Small intestine (tissue), 7 donors: ENCODE measurements at regions not wholly inside any gene's neighbourhood (a gene's known extent, or its start where the extent isn't known, plus 50 kb on each side); places are given as distances from the start of the nearest gene placed in this dataset.

Experiments
- DNase-seq, 2 donors: peaks; one replicate each; pipeline versions ENCODE4 v3.0.0 to v3.0.0-alpha.2; 2013
- FAIRE-seq: peaks from 2 replicates; lab custom pipeline; 2012; peaks lifted over from hg19 to GRCh38; lab: Jason Lieb, UNC
- H3K27ac ChIP-seq, 3 donors: one replicate each; pipeline ENCODE4 v1.5.1; 2013; ENCODE audit warnings: low read length in 2 of 3, mild to moderate bottlenecking in 2 of 3, control low read depth in 1 of 3, inconsistent platforms in 1 of 3, low read depth in 1 of 3, moderate library complexity in 1 of 3
- H3K27me3 ChIP-seq, 3 donors: one replicate each; pipeline ENCODE4 v1.6.1; 2013; ENCODE audit warnings: low read length in 3 of 3, inconsistent platforms in 1 of 3; ENCODE audit not compliant: control insufficient read depth in 3 of 3, insufficient read depth in 3 of 3
- H3K36me3 ChIP-seq, 3 donors: one replicate each; pipeline ENCODE4 v1.6.1; 2013; ENCODE audit warnings: low read length in 3 of 3, inconsistent platforms in 1 of 3, low read depth in 1 of 3, mild to moderate bottlenecking in 1 of 3, moderate library complexity in 1 of 3; ENCODE audit not compliant: control insufficient read depth in 3 of 3, insufficient read depth in 2 of 3
- H3K4me1 ChIP-seq, 3 donors: one replicate each; pipeline ENCODE4 v1.6.1; 2013; ENCODE audit warnings: low read length in 2 of 3, inconsistent platforms in 1 of 3, low read depth in 1 of 3, mild to moderate bottlenecking in 1 of 3, moderate library complexity in 1 of 3; ENCODE audit not compliant: control insufficient read depth in 3 of 3, insufficient read depth in 2 of 3
- H3K4me3 ChIP-seq, 3 donors: one replicate each; pipeline ENCODE4 v1.5.1; 2013; ENCODE audit warnings: low read length in 3 of 3, control low read depth in 1 of 3, inconsistent platforms in 1 of 3, low read depth in 1 of 3, mild to moderate bottlenecking in 1 of 3, moderate library complexity in 1 of 3
- H3K9me3 ChIP-seq, 2 donors: one replicate each; pipeline ENCODE4 v1.6.1; 2013; ENCODE audit warnings: low read depth in 1 of 2, low read length in 1 of 2; ENCODE audit not compliant: control insufficient read depth in 2 of 2, insufficient read depth in 1 of 2
- WGBS, 3 donors: extraction: QIAGEN DNeasy Blood & Tissue Kit; methylation state at CpG; one replicate each; pipeline ENCODE4 v1.1.7; 2013; 5-methylcytosine and 5-hydroxymethylcytosine counted together
- donor health status: healthy with polysubstance abuse.
- donor health status: control.
- donor health status: control.
- donor health status: Bipolar disorder and iron deficiency.
- donor health status: healthy.

GRCh38 chr9:7405924-7406604 is 393.5 kb downstream of the DMAC1 start:
- no peaks in the 10 kb centered on the region for H3K36me3 ChIP-seq
- FAIRE-seq (no peak), DNase-seq (no peak)
- H3K4me3 ChIP-seq, result no peak overlapping the region
- H3K4me1 ChIP-seq, result no peaks in the 10 kb centered on the region
- H3K27ac ChIP-seq, result no peak overlapping the region
- no peaks in the 10 kb centered on the region for H3K27me3 ChIP-seq
- 83 to 88% (median 84%) methylated on average over 4 of the region's 4 CpGs for WGBS, 3 donors
- H3K9me3 ChIP-seq, result no peaks in the 10 kb centered on the region

- WGBS, 3 donors, result 65 to 75% (median 72%) methylated on average over 7 of the region's 7 CpGs
Measured at GRCh38 chr9:7403839-7404487, 395.6 kb downstream of the DMAC1 start.

GRCh38 chr9:7403028-7403389 is 396.6 kb downstream of the DMAC1 start:
- FAIRE-seq (no peak), DNase-seq (no peak)
- Histone ChIP-seq H3K4me1 (no peaks in the 10 kb centered on the region), H3K36me3 (no peaks in the 10 kb centered on the region), H3K4me3 (no peak overlapping the region), H3K9me3 (no peaks in the 10 kb centered on the region), H3K27ac (no peak overlapping the region), H3K27me3 (no peaks in the 10 kb centered on the region)

More at GRCh38 chr9:7403839-7404487, 395.6 kb downstream of the DMAC1 start:
- no peak for DNase-seq
- FAIRE-seq, result no peak
- no peaks in the 10 kb centered on the region for H3K9me3 ChIP-seq
- H3K36me3 ChIP-seq, result no peaks in the 10 kb centered on the region
- H3K27ac ChIP-seq, result no peak overlapping the region
- H3K27me3 ChIP-seq, result no peaks in the 10 kb centered on the region
- no peaks in the 10 kb centered on the region for H3K4me1 ChIP-seq
- H3K4me3 ChIP-seq, result no peak overlapping the region

- Histone ChIP-seq H3K27me3 (no peaks in the 10 kb centered on the region), H3K9me3 (no peaks in the 10 kb centered on the region), H3K27ac (no peak overlapping the region), H3K4me3 (no peak overlapping the region), H3K36me3 (no peaks in the 10 kb centered on the region), H3K4me1 (no peaks in the 10 kb centered on the region)
- FAIRE-seq, result no peak
- 25 to 49% (median 27%) methylated on average over 2 of the region's 2 CpGs for WGBS, 3 donors
- no peak for DNase-seq
Measured at GRCh38 chr9:7402334-7403027, 397.1 kb downstream of the DMAC1 start.

- no peak for FAIRE-seq
- Histone ChIP-seq H3K4me1 (no peaks in the 10 kb centered on the region), H3K9me3 (no peaks in the 10 kb centered on the region), H3K27ac (no peak overlapping the region), H3K27me3 (no peaks in the 10 kb centered on the region), H3K4me3 (no peak overlapping the region), H3K36me3 (no peaks in the 10 kb centered on the region)
- WGBS, 3 donors, result 91 to 93% (median 92%) methylated on average over 2 of the region's 2 CpGs
- no peak for DNase-seq
Measured at GRCh38 chr9:7401116-7401515, 398.5 kb downstream of the DMAC1 start.

GRCh38 chr9:7394002-7394774 is 405.4 kb downstream of the DMAC1 start:
- Histone ChIP-seq H3K9me3 (no peaks in the 10 kb centered on the region), H3K4me3 (no peak overlapping the region), H3K36me3 (no peaks in the 10 kb centered on the region), H3K4me1 (no peaks in the 10 kb centered on the region), H3K27me3 (peaks cover 0 to 2% (median 0%) of the 10 kb centered on the region in 3 donors), H3K27ac (no peak overlapping the region)
- 70 to 75% (median 71%) methylated on average over 8 of the region's 8 CpGs for WGBS, 3 donors
- FAIRE-seq, result no peak
- no peak for DNase-seq

- no peaks in the 10 kb centered on the region for H3K36me3 ChIP-seq
- no peaks in the 10 kb centered on the region for H3K4me1 ChIP-seq
- no peak overlapping the region for H3K4me3 ChIP-seq
- FAIRE-seq (no peak), DNase-seq (no peak)
- H3K27ac ChIP-seq, result no peak overlapping the region
- WGBS, 3 donors, result 74 to 85% (median 79%) methylated on average over 3 of the region's 3 CpGs
- H3K27me3 ChIP-seq, result peaks cover 0 to 2% (median 0%) of the 10 kb centered on the region in 3 donors
- no peaks in the 10 kb centered on the region for H3K9me3 ChIP-seq
Measured at GRCh38 chr9:7392148-7392547, 407.4 kb downstream of the DMAC1 start.

GRCh38 chr9:7388755-7389154 is 410.8 kb downstream of the DMAC1 start:
- H3K4me1 ChIP-seq, result no peaks in the 10 kb centered on the region
- no peaks in the 10 kb centered on the region for H3K36me3 ChIP-seq
- H3K4me3 ChIP-seq, result no peak overlapping the region
- DNase-seq (no peak), FAIRE-seq (no peak)
- WGBS, 3 donors, result 87 to 96% (median 90%) methylated on average over 1 of the region's 1 CpG
- no peaks in the 10 kb centered on the region for H3K9me3 ChIP-seq
- no peak overlapping the region for H3K27ac ChIP-seq
- H3K27me3 ChIP-seq, result no peaks in the 10 kb centered on the region
